ENCODE measurements at regions not wholly inside any gene's neighbourhood (a gene's known extent, or its start where the extent isn't known, plus 50 kb on each side); places are given as distances from the start of the nearest gene placed in this dataset.

DNA sequence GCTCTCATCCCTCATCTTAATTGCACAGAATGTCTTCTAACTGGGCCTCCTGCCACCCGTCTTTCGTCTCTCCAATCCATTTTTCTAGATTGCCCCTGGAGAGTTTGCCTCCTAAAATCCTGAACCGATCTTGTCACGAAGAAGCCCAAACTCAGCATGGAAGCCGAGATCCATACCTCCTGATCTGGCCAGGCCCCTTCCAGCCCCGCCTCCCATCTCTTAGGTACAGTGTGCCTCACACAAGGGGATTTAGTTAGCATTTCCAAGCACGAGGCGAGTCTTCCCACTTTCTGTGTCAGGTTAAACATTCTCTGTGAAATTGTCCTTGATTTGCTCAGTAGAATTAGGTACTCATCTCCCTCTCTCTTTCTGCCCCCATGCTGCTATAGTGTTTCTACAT lies 80.0 kb upstream of the TENM3 start:
- Mint-ChIP-seq H3K9me3 (ENCODE audit: unreplicated experiment) (peaks cover 6% of the 10 kb centered on the region), H3K4me3 (ENCODE audit: unreplicated experiment) (no peak overlapping the region), H3K27me3 (ENCODE audit: insufficient read depth, unreplicated experiment) (no peaks in the 10 kb centered on the region), H3K36me3 (ENCODE audit: insufficient read depth, unreplicated experiment) (peaks cover 6% of the 10 kb centered on the region), H3K27ac (ENCODE audit: low read depth, unreplicated experiment) (no peak overlapping the region), H3K4me1 (ENCODE audit: insufficient read depth, unreplicated experiment) (no peaks in the 10 kb centered on the region)
- no peak for DNase-seq (ENCODE audit: unreplicated experiment)
- BruUV-seq (replicated peaks): no TSS peak
- intact Hi-C loops (cut with micrococcal nuclease): no loop called here
- CTCF ChIA-PET: no interaction called here
- POLR2A ChIA-PET: interaction anchor here (1.4 kb wide), 1 partner anchor 7 kb away, joined by 4 read pairs; no protein-coding TSS in a partner anchor
- TF ChIP-seq, protein P1, sequence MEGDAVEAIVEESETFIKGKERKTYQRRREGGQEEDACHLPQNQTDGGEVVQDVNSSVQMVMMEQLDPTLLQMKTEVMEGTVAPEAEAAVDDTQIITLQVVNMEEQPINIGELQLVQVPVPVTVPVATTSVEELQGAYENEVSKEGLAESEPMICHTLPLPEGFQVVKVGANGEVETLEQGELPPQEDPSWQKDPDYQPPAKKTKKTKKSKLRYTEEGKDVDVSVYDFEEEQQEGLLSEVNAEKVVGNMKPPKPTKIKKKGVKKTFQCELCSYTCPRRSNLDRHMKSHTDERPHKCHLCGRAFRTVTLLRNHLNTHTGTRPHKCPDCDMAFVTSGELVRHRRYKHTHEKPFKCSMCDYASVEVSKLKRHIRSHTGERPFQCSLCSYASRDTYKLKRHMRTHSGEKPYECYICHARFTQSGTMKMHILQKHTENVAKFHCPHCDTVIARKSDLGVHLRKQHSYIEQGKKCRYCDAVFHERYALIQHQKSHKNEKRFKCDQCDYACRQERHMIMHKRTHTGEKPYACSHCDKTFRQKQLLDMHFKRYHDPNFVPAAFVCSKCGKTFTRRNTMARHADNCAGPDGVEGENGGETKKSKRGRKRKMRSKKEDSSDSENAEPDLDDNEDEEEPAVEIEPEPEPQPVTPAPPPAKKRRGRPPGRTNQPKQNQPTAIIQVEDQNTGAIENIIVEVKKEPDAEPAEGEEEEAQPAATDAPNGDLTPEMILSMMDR (IDR thresholded peaks at IDR 0.05; ENCODE audit: unreplicated experiment): no peak

DNA sequence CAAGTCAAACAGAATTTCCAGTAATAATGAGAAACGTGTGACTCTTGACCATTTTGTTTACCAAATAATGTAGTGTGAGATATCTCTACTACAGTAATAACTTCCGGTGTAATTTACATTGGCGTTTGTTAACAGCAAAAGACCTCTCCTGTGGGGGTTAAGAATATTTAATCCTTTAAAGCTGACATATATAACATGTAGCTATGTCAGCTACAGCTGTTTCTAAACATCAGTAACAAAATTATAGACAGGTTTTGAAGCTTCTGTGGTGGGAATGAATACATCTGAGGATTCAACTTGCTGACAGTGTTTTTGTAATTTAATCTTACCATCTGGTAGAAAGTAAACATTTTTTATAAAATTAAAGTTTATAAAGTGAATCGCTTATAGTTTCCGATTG lies 73.6 kb upstream of the TENM3 start:
- DNase-seq (ENCODE audit: unreplicated experiment): no peak
- intact Hi-C loops (cut with micrococcal nuclease): no loop called here
- Mint-ChIP-seq H3K4me3 (ENCODE audit: unreplicated experiment) (no peak overlapping the region), H3K27me3 (ENCODE audit: insufficient read depth, unreplicated experiment) (no peaks in the 10 kb centered on the region), H3K4me1 (ENCODE audit: insufficient read depth, unreplicated experiment) (no peaks in the 10 kb centered on the region), H3K36me3 (ENCODE audit: insufficient read depth, unreplicated experiment) (no peaks in the 10 kb centered on the region), H3K9me3 (ENCODE audit: unreplicated experiment) (peaks cover under 1% of the 10 kb centered on the region), H3K27ac (ENCODE audit: low read depth, unreplicated experiment) (no peak overlapping the region)
- TF ChIP-seq, protein P1 (IDR thresholded peaks at IDR 0.05; ENCODE audit: unreplicated experiment): no peak
- CTCF ChIA-PET: interaction anchor here (0.6 to 1.2 kb wide), 5 partner anchors 19 to 1419 kb away, joined by 3 to 4 read pairs (median 3); no protein-coding TSS in a partner anchor
- POLR2A ChIA-PET: interaction anchor here (0.7 to 2.5 kb wide), 11 partner anchors 9 to 280 kb away, joined by 3 to 10 read pairs (median 5); no protein-coding TSS in a partner anchor
- BruUV-seq (replicated peaks): no TSS peak

DNA sequence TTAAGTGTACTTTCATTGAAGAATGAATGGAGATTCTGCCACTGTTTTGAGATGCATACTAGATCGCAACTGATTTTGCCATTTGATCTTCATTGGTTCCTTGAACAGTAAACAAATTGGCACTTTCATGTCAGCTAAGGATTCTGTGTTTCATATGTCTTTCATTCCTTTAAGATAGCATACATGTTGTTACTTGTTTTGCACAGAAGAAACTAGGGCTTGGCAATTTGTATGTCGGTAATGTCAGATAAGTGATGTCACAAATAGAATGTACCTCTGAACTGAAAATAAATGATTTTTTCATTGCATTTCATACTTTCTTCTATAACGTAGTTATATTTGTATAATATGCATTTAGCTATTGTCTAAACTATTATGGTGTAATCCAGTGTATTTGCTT lies 73.2 kb upstream of the TENM3 start:
- CTCF ChIA-PET: interaction anchor here (0.6 to 1.2 kb wide), 4 partner anchors 19 to 1419 kb away, joined by 3 to 4 read pairs (median 3); no protein-coding TSS in a partner anchor
- H3K27ac Mint-ChIP-seq (ENCODE audit: low read depth, unreplicated experiment): no peak overlapping the region
- no peak for DNase-seq (ENCODE audit: unreplicated experiment)
- TF ChIP-seq, protein P1 (IDR thresholded peaks at IDR 0.05; ENCODE audit: unreplicated experiment): no peak
- H3K4me1 Mint-ChIP-seq (ENCODE audit: insufficient read depth, unreplicated experiment): no peaks in the 10 kb centered on the region
- no peaks in the 10 kb centered on the region for H3K9me3 Mint-ChIP-seq (ENCODE audit: unreplicated experiment)
- H3K27me3 Mint-ChIP-seq (ENCODE audit: insufficient read depth, unreplicated experiment): no peaks in the 10 kb centered on the region
- H3K4me3 Mint-ChIP-seq (ENCODE audit: unreplicated experiment): no peak overlapping the region
- H3K36me3 Mint-ChIP-seq (ENCODE audit: insufficient read depth, unreplicated experiment): no peaks in the 10 kb centered on the region
- POLR2A ChIA-PET: interaction anchor here (0.7 to 2.5 kb wide), 12 partner anchors 7 to 280 kb away, joined by 3 to 10 read pairs (median 5); no protein-coding TSS in a partner anchor
- intact Hi-C loops (cut with micrococcal nuclease): no loop called here
- no TSS peak for BruUV-seq (replicated peaks)

DNA sequence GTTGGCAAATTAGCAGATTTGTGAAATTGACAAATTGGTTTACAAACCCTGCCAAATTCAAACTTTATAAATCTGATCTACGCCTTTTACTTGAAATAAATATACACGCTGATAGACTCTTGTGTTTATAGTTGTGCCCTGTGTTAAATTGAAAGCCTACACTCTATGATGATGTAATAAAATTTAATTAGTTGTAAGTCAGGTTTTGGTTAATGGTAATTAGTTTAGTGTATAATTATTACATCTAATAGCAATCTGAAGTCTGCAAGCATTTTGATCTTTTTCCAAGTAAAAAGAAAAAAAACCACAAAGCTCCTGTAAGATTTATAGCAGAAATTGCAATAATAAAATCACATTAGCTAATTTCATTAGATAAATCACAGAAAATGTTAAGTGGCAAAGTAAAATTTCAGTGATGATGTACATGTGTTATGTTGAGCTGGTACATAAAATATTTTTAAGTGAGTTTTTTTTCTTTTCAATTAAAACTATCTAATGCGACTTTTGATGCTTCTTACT lies 72.7 kb upstream of the TENM3 start:
- TF ChIP-seq, protein P1 (IDR thresholded peaks at IDR 0.05; ENCODE audit: unreplicated experiment): no peak
- Mint-ChIP-seq H3K9me3 (ENCODE audit: unreplicated experiment) (no peaks in the 10 kb centered on the region), H3K4me3 (ENCODE audit: unreplicated experiment) (no peak overlapping the region), H3K27ac (ENCODE audit: low read depth, unreplicated experiment) (no peak overlapping the region), H3K27me3 (ENCODE audit: insufficient read depth, unreplicated experiment) (no peaks in the 10 kb centered on the region), H3K4me1 (ENCODE audit: insufficient read depth, unreplicated experiment) (no peaks in the 10 kb centered on the region), H3K36me3 (ENCODE audit: insufficient read depth, unreplicated experiment) (no peaks in the 10 kb centered on the region)
- intact Hi-C loops (cut with micrococcal nuclease): no loop called here
- no peak for DNase-seq (ENCODE audit: unreplicated experiment)
- no TSS peak for BruUV-seq (replicated peaks)
- ChIA-PET CTCF (no interaction called here), POLR2A (interaction anchor here (0.7 to 2.5 kb wide), 10 partner anchors 8 to 598 kb away, joined by 3 to 10 read pairs (median 4); no protein-coding TSS in a partner anchor)
